Colonic mucosa (tissue), 4 donors: ENCODE measurements at regions not wholly inside any gene's neighbourhood (a gene's known extent, or its start where the extent isn't known, plus 50 kb on each side); places are given as distances from the start of the nearest gene placed in this dataset.

Experiments
- DNase-seq: peaks from one replicate; pipeline ENCODE4 v3.0.0-alpha.2; 2020
- H3K27ac ChIP-seq: fragments of 200-600 bp; one replicate; pipeline ENCODE4 v1.8.0; 2021
- H3K27me3 ChIP-seq: fragments of 200-600 bp; one replicate; pipeline ENCODE4 v1.8.0; 2021
- H3K36me3 ChIP-seq: fragments of 200-600 bp; one replicate; pipeline ENCODE4 v1.8.0; 2021
- H3K4me1 ChIP-seq: fragments of 200-600 bp; one replicate; pipeline ENCODE4 v1.8.0; 2021; ENCODE audit warnings: mild to moderate bottlenecking
- H3K4me3 ChIP-seq: fragments of 200-600 bp; one replicate; pipeline ENCODE4 v1.8.0; 2021
- H3K9ac ChIP-seq, 2 donors: one replicate each; pipeline ENCODE4 v1.7.0; 2013; ENCODE audit warnings: control low read depth in 2 of 2, low read depth in 2 of 2, low read length in 2 of 2
- H3K9me3 ChIP-seq: fragments of 200-600 bp; one replicate; pipeline ENCODE4 v1.8.0; 2021
- CTCF ChIP-seq: fragments of 200-600 bp; IDR thresholded peaks from one replicate; pipeline ENCODE4 v1.8.0; 2022; ENCODE audit warnings: antibody characterized with exemption, mild to moderate bottlenecking
- intact Hi-C: fragments of 100-400 bp; cut with DNase I; formaldehyde crosslinking; loops from one replicate; pipeline ENCODE4 v1.14.1; 2022
- donor health status: healthy.
- donor health status: DM: no; HTN: no; CAD: no.
- donor health status: DM: no; HTN: no; CAD: no.

- Histone ChIP-seq H3K9ac (no peak overlapping the region), H3K9me3 (no peaks in the 10 kb centered on the region), H3K36me3 (no peaks in the 10 kb centered on the region), H3K4me3 (no peak overlapping the region), H3K27ac (no peak overlapping the region), H3K27me3 (no peaks in the 10 kb centered on the region), H3K4me1 (no peaks in the 10 kb centered on the region)
- TF ChIP-seq CTCF: no peak
- DNase-seq: no peak
- intact Hi-C loops: no loop called here
These were observed 132.0 kb upstream of the MDFIC start for GRCh38 chr7:114789871-114790311.

GRCh38 chr7:114790521-114790920, 131.4 kb upstream of the MDFIC start:
- DNase-seq: no peak
- H3K36me3 ChIP-seq: no peaks in the 10 kb centered on the region
- H3K4me1 ChIP-seq: no peaks in the 10 kb centered on the region
- H3K4me3 ChIP-seq: no peak overlapping the region
- H3K27me3 ChIP-seq: no peaks in the 10 kb centered on the region
- intact Hi-C loops: no loop called here
- H3K9ac ChIP-seq: no peak overlapping the region
- H3K27ac ChIP-seq: no peak overlapping the region
- TF ChIP-seq CTCF: no peak
- no peaks in the 10 kb centered on the region for H3K9me3 ChIP-seq

GRCh38 chr7:114791771-114792170, 130.1 kb upstream of the MDFIC start:
- Histone ChIP-seq H3K27ac (no peak overlapping the region), H3K9ac (no peak overlapping the region), H3K27me3 (no peaks in the 10 kb centered on the region), H3K9me3 (no peaks in the 10 kb centered on the region), H3K36me3 (no peaks in the 10 kb centered on the region), H3K4me3 (no peak overlapping the region), H3K4me1 (no peaks in the 10 kb centered on the region)
- TF ChIP-seq CTCF: no peak
- intact Hi-C loops: no loop called here
- no peak for DNase-seq

GRCh38 chr7:114793155-114793845, 128.6 kb upstream of the MDFIC start:
- intact Hi-C loops: no loop called here
- TF ChIP-seq CTCF: no peak
- no peaks in the 10 kb centered on the region for H3K9me3 ChIP-seq

GRCh38 chr7:114795475-114795874, 126.4 kb upstream of the MDFIC start:
- no peak for DNase-seq
- H3K9ac ChIP-seq: no peak overlapping the region
- no peak for TF ChIP-seq CTCF
- no peaks in the 10 kb centered on the region for H3K36me3 ChIP-seq
- no peaks in the 10 kb centered on the region for H3K4me1 ChIP-seq
- H3K4me3 ChIP-seq: no peak overlapping the region
- intact Hi-C loops: no loop called here
- no peak overlapping the region for H3K27ac ChIP-seq
- H3K9me3 ChIP-seq: no peaks in the 10 kb centered on the region
- H3K27me3 ChIP-seq: no peaks in the 10 kb centered on the region

More at GRCh38 chr7:114793155-114793845, 128.6 kb upstream of the MDFIC start:
- Histone ChIP-seq H3K9ac (no peak overlapping the region), H3K36me3 (no peaks in the 10 kb centered on the region), H3K4me1 (no peaks in the 10 kb centered on the region), H3K27ac (no peak overlapping the region), H3K27me3 (no peaks in the 10 kb centered on the region), H3K4me3 (no peak overlapping the region)
- DNase-seq: no peak
